WTC11 (cell line): ENCODE measurements at regions not wholly inside any gene's neighbourhood (a gene's known extent, or its start where the extent isn't known, plus 50 kb on each side); places are given as distances from the start of the nearest gene placed in this dataset.

Experiments
- ATAC-seq: fragments of 200-7000 bp; cut with Tn5 transposase; 2 replicates; pipeline ENCODE4 v1.10.0; 2021; ENCODE audit warnings: mild to moderate bottlenecking, moderate library complexity
- CTCF ChIA-PET: fragments of 300-600 bp; sonication (Branson Sonifier 250); formaldehyde crosslinking; loops from one replicate; lab custom pipeline; 2021; ENCODE audit warnings: antibody characterized with exemption; lab: Charles Lee
- POLR2A ChIA-PET: fragments of 350-600 bp; sonication (Branson Sonifier 250); formaldehyde crosslinking; loops from one replicate; lab custom pipeline; 2021; ENCODE audit warnings: antibody characterized with exemption; lab: Charles Lee
- DNase-seq: peaks from one replicate; pipeline ENCODE4 v3.0.0; 2021; ENCODE audit warnings: low spot score
- H3K27ac Mint-ChIP-seq: 2 replicates; pipeline ENCODE4 v1.8.0; 2021; ENCODE audit warnings: mixed read lengths
- H3K27me3 Mint-ChIP-seq: 2 replicates; pipeline ENCODE4 v1.8.0; 2021; ENCODE audit warnings: low read depth, mild to moderate bottlenecking, moderate library complexity, mixed read lengths
- H3K36me3 Mint-ChIP-seq: 2 replicates; pipeline ENCODE4 v1.8.0; 2021; ENCODE audit warnings: mixed read lengths
- H3K4me1 Mint-ChIP-seq: 2 replicates; pipeline ENCODE4 v1.8.0; 2022; ENCODE audit warnings: mixed read lengths
- H3K4me3 Mint-ChIP-seq: 2 replicates; pipeline ENCODE4 v1.8.0; 2021; ENCODE audit warnings: mild to moderate bottlenecking, moderate library complexity, mixed read lengths
- H3K9me3 Mint-ChIP-seq: 2 replicates; pipeline ENCODE4 v1.8.0; 2021; ENCODE audit warnings: mixed read lengths
- ELF4 ChIP-seq: sonication (generic); formaldehyde crosslinking; IDR thresholded peaks from 2 replicates; pipeline ENCODE4 v1.8.1; 2022; ENCODE audit warnings: low read depth, mild to moderate bottlenecking, moderate library complexity, missing genetic modification reagents
- ESRRA ChIP-seq: sonication (generic); formaldehyde crosslinking; IDR thresholded peaks from 2 replicates; pipeline ENCODE4 v1.8.1; 2022; ENCODE audit warnings: mild to moderate bottlenecking, missing genetic modification reagents, borderline replicate concordance
- GRHL2 ChIP-seq: fragments of 250-450 bp; sonication (Bioruptor Pico); IDR thresholded peaks from 2 replicates; pipeline ENCODE4 v1.8.0; 2022; ENCODE audit warnings: mild to moderate bottlenecking, moderate library complexity; ENCODE audit not compliant: insufficient replicate concordance, severe bottlenecking
- IRF2 ChIP-seq: sonication (generic); formaldehyde crosslinking; IDR thresholded peaks from 2 replicates; pipeline ENCODE4 v1.8.0; 2022; ENCODE audit warnings: low read depth, missing genetic modification reagents, borderline replicate concordance
- KAT7 ChIP-seq: sonication (generic); formaldehyde crosslinking; IDR thresholded peaks from 2 replicates; pipeline ENCODE4 v1.8.1; 2023; ENCODE audit warnings: missing genetic modification reagents, mild to moderate bottlenecking, borderline replicate concordance
- NR1H2 ChIP-seq: sonication (generic); formaldehyde crosslinking; IDR thresholded peaks from 2 replicates; pipeline ENCODE4 v1.9.0; 2021; ENCODE audit warnings: mild to moderate bottlenecking, moderate library complexity, missing genetic modification reagents
- RORB ChIP-seq: fragments of 250-450 bp; sonication (Bioruptor Pico); IDR thresholded peaks from 2 replicates; pipeline ENCODE4 v1.9.0; 2021; ENCODE audit warnings: mild to moderate bottlenecking
- SMAD4 ChIP-seq: sonication (generic); formaldehyde crosslinking; IDR thresholded peaks from 2 replicates; pipeline ENCODE4 v1.8.0; 2022; ENCODE audit warnings: mild to moderate bottlenecking, missing genetic modification reagents
- SP1 ChIP-seq: sonication (generic); formaldehyde crosslinking; conservative IDR thresholded peaks from 2 replicates; pipeline ENCODE4 v1.8.1; 2022; ENCODE audit warnings: missing genetic modification reagents
- ZNF671 ChIP-seq: fragments of 250-450 bp; sonication (Bioruptor Pico); IDR thresholded peaks from 2 replicates; pipeline ENCODE4 v1.8.0; 2021; ENCODE audit warnings: mild to moderate bottlenecking
- TF ChIP-seq, protein P1 (sequence below): sonication (generic); formaldehyde crosslinking; IDR thresholded peaks from 2 replicates; pipeline ENCODE4 v1.8.0; 2022; ENCODE audit warnings: mild to moderate bottlenecking, missing genetic modification reagents
- TF ChIP-seq, protein P2 (sequence below): sonication (generic); formaldehyde crosslinking; IDR thresholded peaks from 2 replicates; pipeline ENCODE4 v1.8.1; 2023; ENCODE audit warnings: mild to moderate bottlenecking, missing genetic modification reagents, borderline replicate concordance
- TF ChIP-seq, protein P3 (sequence below): sonication (generic); formaldehyde crosslinking; IDR thresholded peaks from 2 replicates; pipeline ENCODE4 v1.8.0; 2023; ENCODE audit warnings: mild to moderate bottlenecking, missing genetic modification reagents
- TF ChIP-seq, protein P4 (sequence below): sonication (generic); formaldehyde crosslinking; IDR thresholded peaks from 2 replicates; pipeline ENCODE4 v1.8.1; 2023; ENCODE audit warnings: mild to moderate bottlenecking, missing genetic modification reagents, moderate library complexity
- TF ChIP-seq, protein P5 (sequence below): sonication (generic); formaldehyde crosslinking; IDR thresholded peaks from 2 replicates; pipeline ENCODE4 v1.8.1; 2023; ENCODE audit warnings: mild to moderate bottlenecking, missing genetic modification reagents, moderate library complexity
- TF ChIP-seq, protein P6 (sequence below): fragments of 250-450 bp; sonication (Bioruptor Pico); IDR thresholded peaks from 2 replicates; pipeline ENCODE4 v1.9.0; 2021; ENCODE audit warnings: mild to moderate bottlenecking, borderline replicate concordance
- TF ChIP-seq, protein P7 (sequence below): sonication (generic); formaldehyde crosslinking; IDR thresholded peaks from 2 replicates; pipeline ENCODE4 v1.8.1; 2022; ENCODE audit warnings: mild to moderate bottlenecking, missing genetic modification reagents, moderate library complexity, borderline replicate concordance
- TF ChIP-seq, protein P8 (sequence below): fragments of 250-450 bp; sonication (Bioruptor Pico); IDR thresholded peaks from 2 replicates; pipeline ENCODE4 v1.8.0; 2021; ENCODE audit warnings: mild to moderate bottlenecking
- TF ChIP-seq, protein P9 (sequence below): fragments of 250-450 bp; sonication (Bioruptor Pico); IDR thresholded peaks from 2 replicates; pipeline ENCODE4 v2.1.2; 2022; ENCODE audit warnings: mild to moderate bottlenecking, moderate library complexity

DNA sequence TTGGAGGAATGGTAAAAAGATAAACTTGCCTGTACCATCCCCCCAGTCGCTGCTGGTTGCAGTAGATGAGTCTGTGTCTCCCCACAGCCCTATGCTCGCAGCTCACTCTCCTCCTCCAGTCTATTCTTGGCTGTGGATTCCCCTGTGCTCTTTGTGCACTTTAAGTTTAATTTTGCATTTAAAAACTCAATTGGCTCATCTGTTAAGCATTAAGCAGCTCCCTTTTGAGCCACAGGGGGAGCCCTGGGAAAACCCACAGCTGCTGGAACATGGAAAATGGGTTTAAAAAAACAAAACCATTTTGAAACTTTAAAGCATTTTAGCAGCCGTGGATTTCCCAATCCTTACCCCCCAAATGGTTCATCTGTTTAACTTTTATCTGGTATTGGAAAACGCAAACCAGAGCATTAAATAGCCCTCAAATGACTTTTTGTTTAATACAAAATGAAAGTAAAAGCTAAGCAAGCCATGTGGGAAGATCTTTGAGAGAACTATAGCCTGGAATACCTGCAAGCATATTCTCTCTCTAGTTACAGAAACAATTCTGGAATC lies 536.9 kb downstream of the ZIC1 start:
- Mint-ChIP-seq H3K36me3 (no peaks in the 10 kb centered on the region), H3K4me1 (peaks cover 41% of the 10 kb centered on the region), H3K27ac (peak overlapping the region; percentile 92), H3K9me3 (no peaks in the 10 kb centered on the region), H3K27me3 (no peaks in the 10 kb centered on the region), H3K4me3 (no peak overlapping the region)
- DNase-seq (peak; percentile 33), ATAC-seq (peak; percentile 76)
- ChIA-PET POLR2A (no interaction called here), CTCF (interaction anchor here (1.0 to 2.7 kb wide), 4 partner anchors 9 to 554 kb away, joined by 3 to 14 read pairs (median 8); no protein-coding TSS in a partner anchor)
- TF ChIP-seq, protein P1, sequence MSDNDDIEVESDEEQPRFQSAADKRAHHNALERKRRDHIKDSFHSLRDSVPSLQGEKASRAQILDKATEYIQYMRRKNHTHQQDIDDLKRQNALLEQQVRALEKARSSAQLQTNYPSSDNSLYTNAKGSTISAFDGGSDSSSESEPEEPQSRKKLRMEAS: no peak
- TF ChIP-seq, protein P2, sequence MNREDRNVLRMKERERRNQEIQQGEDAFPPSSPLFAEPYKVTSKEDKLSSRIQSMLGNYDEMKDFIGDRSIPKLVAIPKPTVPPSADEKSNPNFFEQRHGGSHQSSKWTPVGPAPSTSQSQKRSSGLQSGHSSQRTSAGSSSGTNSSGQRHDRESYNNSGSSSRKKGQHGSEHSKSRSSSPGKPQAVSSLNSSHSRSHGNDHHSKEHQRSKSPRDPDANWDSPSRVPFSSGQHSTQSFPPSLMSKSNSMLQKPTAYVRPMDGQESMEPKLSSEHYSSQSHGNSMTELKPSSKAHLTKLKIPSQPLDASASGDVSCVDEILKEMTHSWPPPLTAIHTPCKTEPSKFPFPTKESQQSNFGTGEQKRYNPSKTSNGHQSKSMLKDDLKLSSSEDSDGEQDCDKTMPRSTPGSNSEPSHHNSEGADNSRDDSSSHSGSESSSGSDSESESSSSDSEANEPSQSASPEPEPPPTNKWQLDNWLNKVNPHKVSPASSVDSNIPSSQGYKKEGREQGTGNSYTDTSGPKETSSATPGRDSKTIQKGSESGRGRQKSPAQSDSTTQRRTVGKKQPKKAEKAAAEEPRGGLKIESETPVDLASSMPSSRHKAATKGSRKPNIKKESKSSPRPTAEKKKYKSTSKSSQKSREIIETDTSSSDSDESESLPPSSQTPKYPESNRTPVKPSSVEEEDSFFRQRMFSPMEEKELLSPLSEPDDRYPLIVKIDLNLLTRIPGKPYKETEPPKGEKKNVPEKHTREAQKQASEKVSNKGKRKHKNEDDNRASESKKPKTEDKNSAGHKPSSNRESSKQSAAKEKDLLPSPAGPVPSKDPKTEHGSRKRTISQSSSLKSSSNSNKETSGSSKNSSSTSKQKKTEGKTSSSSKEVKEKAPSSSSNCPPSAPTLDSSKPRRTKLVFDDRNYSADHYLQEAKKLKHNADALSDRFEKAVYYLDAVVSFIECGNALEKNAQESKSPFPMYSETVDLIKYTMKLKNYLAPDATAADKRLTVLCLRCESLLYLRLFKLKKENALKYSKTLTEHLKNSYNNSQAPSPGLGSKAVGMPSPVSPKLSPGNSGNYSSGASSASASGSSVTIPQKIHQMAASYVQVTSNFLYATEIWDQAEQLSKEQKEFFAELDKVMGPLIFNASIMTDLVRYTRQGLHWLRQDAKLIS (CRISPR knock-in tag): no peak
- TF ChIP-seq NR1H2 (CRISPR knock-in tag) (no peak), KAT7 (CRISPR knock-in tag) (no peak), RORB (CRISPR knock-in tag) (no peak), ESRRA (CRISPR knock-in tag) (no peak), ELF4 (no peak), ZNF671 (CRISPR knock-in tag) (no peak), SP1 (CRISPR knock-in tag) (no peak), SMAD4 (no peak), IRF2 (CRISPR knock-in tag) (no peak), GRHL2 (CRISPR knock-in tag) (no peak)
- TF ChIP-seq, protein P3, sequence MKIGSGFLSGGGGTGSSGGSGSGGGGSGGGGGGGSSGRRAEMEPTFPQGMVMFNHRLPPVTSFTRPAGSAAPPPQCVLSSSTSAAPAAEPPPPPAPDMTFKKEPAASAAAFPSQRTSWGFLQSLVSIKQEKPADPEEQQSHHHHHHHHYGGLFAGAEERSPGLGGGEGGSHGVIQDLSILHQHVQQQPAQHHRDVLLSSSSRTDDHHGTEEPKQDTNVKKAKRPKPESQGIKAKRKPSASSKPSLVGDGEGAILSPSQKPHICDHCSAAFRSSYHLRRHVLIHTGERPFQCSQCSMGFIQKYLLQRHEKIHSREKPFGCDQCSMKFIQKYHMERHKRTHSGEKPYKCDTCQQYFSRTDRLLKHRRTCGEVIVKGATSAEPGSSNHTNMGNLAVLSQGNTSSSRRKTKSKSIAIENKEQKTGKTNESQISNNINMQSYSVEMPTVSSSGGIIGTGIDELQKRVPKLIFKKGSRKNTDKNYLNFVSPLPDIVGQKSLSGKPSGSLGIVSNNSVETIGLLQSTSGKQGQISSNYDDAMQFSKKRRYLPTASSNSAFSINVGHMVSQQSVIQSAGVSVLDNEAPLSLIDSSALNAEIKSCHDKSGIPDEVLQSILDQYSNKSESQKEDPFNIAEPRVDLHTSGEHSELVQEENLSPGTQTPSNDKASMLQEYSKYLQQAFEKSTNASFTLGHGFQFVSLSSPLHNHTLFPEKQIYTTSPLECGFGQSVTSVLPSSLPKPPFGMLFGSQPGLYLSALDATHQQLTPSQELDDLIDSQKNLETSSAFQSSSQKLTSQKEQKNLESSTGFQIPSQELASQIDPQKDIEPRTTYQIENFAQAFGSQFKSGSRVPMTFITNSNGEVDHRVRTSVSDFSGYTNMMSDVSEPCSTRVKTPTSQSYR: no peak
- TF ChIP-seq, protein P4, sequence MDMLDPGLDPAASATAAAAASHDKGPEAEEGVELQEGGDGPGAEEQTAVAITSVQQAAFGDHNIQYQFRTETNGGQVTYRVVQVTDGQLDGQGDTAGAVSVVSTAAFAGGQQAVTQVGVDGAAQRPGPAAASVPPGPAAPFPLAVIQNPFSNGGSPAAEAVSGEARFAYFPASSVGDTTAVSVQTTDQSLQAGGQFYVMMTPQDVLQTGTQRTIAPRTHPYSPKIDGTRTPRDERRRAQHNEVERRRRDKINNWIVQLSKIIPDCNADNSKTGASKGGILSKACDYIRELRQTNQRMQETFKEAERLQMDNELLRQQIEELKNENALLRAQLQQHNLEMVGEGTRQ: no peak
- TF ChIP-seq, protein P5, sequence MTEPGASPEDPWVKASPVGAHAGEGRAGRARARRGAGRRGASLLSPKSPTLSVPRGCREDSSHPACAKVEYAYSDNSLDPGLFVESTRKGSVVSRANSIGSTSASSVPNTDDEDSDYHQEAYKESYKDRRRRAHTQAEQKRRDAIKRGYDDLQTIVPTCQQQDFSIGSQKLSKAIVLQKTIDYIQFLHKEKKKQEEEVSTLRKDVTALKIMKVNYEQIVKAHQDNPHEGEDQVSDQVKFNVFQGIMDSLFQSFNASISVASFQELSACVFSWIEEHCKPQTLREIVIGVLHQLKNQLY (CRISPR knock-in tag): no peak
- TF ChIP-seq, protein P6, sequence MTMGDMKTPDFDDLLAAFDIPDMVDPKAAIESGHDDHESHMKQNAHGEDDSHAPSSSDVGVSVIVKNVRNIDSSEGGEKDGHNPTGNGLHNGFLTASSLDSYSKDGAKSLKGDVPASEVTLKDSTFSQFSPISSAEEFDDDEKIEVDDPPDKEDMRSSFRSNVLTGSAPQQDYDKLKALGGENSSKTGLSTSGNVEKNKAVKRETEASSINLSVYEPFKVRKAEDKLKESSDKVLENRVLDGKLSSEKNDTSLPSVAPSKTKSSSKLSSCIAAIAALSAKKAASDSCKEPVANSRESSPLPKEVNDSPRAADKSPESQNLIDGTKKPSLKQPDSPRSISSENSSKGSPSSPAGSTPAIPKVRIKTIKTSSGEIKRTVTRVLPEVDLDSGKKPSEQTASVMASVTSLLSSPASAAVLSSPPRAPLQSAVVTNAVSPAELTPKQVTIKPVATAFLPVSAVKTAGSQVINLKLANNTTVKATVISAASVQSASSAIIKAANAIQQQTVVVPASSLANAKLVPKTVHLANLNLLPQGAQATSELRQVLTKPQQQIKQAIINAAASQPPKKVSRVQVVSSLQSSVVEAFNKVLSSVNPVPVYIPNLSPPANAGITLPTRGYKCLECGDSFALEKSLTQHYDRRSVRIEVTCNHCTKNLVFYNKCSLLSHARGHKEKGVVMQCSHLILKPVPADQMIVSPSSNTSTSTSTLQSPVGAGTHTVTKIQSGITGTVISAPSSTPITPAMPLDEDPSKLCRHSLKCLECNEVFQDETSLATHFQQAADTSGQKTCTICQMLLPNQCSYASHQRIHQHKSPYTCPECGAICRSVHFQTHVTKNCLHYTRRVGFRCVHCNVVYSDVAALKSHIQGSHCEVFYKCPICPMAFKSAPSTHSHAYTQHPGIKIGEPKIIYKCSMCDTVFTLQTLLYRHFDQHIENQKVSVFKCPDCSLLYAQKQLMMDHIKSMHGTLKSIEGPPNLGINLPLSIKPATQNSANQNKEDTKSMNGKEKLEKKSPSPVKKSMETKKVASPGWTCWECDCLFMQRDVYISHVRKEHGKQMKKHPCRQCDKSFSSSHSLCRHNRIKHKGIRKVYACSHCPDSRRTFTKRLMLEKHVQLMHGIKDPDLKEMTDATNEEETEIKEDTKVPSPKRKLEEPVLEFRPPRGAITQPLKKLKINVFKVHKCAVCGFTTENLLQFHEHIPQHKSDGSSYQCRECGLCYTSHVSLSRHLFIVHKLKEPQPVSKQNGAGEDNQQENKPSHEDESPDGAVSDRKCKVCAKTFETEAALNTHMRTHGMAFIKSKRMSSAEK (CRISPR knock-in tag): no peak
- TF ChIP-seq, protein P7, sequence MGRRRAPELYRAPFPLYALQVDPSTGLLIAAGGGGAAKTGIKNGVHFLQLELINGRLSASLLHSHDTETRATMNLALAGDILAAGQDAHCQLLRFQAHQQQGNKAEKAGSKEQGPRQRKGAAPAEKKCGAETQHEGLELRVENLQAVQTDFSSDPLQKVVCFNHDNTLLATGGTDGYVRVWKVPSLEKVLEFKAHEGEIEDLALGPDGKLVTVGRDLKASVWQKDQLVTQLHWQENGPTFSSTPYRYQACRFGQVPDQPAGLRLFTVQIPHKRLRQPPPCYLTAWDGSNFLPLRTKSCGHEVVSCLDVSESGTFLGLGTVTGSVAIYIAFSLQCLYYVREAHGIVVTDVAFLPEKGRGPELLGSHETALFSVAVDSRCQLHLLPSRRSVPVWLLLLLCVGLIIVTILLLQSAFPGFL (CRISPR knock-in tag): no peak
- TF ChIP-seq, protein P8, sequence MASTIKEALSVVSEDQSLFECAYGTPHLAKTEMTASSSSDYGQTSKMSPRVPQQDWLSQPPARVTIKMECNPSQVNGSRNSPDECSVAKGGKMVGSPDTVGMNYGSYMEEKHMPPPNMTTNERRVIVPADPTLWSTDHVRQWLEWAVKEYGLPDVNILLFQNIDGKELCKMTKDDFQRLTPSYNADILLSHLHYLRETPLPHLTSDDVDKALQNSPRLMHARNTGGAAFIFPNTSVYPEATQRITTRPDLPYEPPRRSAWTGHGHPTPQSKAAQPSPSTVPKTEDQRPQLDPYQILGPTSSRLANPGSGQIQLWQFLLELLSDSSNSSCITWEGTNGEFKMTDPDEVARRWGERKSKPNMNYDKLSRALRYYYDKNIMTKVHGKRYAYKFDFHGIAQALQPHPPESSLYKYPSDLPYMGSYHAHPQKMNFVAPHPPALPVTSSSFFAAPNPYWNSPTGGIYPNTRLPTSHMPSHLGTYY (CRISPR knock-in tag): no peak
- TF ChIP-seq, protein P9, sequence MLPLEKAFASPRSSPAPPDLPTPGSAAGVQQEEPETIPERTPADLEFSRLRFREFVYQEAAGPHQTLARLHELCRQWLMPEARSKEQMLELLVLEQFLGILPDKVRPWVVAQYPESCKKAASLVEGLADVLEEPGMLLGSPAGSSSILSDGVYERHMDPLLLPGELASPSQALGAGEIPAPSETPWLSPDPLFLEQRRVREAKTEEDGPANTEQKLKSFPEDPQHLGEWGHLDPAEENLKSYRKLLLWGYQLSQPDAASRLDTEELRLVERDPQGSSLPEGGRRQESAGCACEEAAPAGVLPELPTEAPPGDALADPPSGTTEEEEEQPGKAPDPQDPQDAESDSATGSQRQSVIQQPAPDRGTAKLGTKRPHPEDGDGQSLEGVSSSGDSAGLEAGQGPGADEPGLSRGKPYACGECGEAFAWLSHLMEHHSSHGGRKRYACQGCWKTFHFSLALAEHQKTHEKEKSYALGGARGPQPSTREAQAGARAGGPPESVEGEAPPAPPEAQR (CRISPR knock-in tag): no peak
